HFFc6 (cell line): ENCODE measurements at regions not wholly inside any gene's neighbourhood (a gene's known extent, or its start where the extent isn't known, plus 50 kb on each side); places are given as distances from the start of the nearest gene placed in this dataset.

Source experiments
- DNase-seq: peaks from one replicate; pipeline ENCODE4 v3.0.0-alpha.2; 2018
- H3K27ac Mint-ChIP-seq: 2 replicates; pipeline ENCODE4 v1.8.0; 2020; ENCODE audit warnings: mild to moderate bottlenecking, mixed read lengths
- H3K27me3 Mint-ChIP-seq: 2 replicates; pipeline ENCODE4 v1.8.0; 2021; ENCODE audit warnings: mild to moderate bottlenecking, moderate library complexity, mixed read lengths; ENCODE audit not compliant: insufficient read depth
- H3K36me3 Mint-ChIP-seq: 2 replicates; pipeline ENCODE4 v1.8.0; 2021; ENCODE audit warnings: low read depth, mixed read lengths
- H3K4me1 Mint-ChIP-seq: 2 replicates; pipeline ENCODE4 v1.8.0; 2020; ENCODE audit warnings: low read depth, mixed read lengths
- H3K4me3 Mint-ChIP-seq: 2 replicates; pipeline ENCODE4 v1.8.0; 2020; ENCODE audit warnings: mild to moderate bottlenecking, moderate library complexity, mixed read lengths
- H3K9me3 Mint-ChIP-seq: 2 replicates; pipeline ENCODE4 v1.8.0; 2020; ENCODE audit warnings: mild to moderate bottlenecking, mixed read lengths
- CTCF ChIP-seq: fragments of 200-600 bp; sonication (generic); IDR thresholded peaks from 2 replicates; pipeline ENCODE4 v1.5.0; 2021; ENCODE audit warnings: antibody characterized with exemption, mild to moderate bottlenecking

- Mint-ChIP-seq H3K4me1 (peaks cover 57% of the 10 kb centered on the region), H3K27me3 (peaks cover 3% of the 10 kb centered on the region; the same call in 1 of the 2 replicates), H3K36me3 (peaks cover 36% of the 10 kb centered on the region), H3K27ac (no peak overlapping the region), H3K9me3 (no peaks in the 10 kb centered on the region), H3K4me3 (no peak overlapping the region)
- no peak for DNase-seq
- no peak for TF ChIP-seq CTCF
Observed at GRCh38 chr2:216296856-216297255, 75.4 kb downstream of the MARCHF4 start.

- DNase-seq = no peak
- no peak for TF ChIP-seq CTCF
- H3K4me1 Mint-ChIP-seq = peaks cover 31% of the 10 kb centered on the region
- H3K36me3 Mint-ChIP-seq = peaks cover 25% of the 10 kb centered on the region
- H3K9me3 Mint-ChIP-seq = no peaks in the 10 kb centered on the region
- H3K4me3 Mint-ChIP-seq = no peak overlapping the region
- H3K27ac Mint-ChIP-seq = no peak overlapping the region
- H3K27me3 Mint-ChIP-seq = no peaks in the 10 kb centered on the region; the same call in 1 of the 2 replicates
Observed at GRCh38 chr2:216294305-216294704, 78.0 kb downstream of the MARCHF4 start.

- Mint-ChIP-seq H3K4me3 (no peak overlapping the region), H3K36me3 (peaks cover 25% of the 10 kb centered on the region), H3K9me3 (no peaks in the 10 kb centered on the region), H3K27me3 (no peaks in the 10 kb centered on the region; the same call in 1 of the 2 replicates), H3K27ac (no peak overlapping the region), H3K4me1 (peaks cover 27% of the 10 kb centered on the region)
- no peak for DNase-seq
- TF ChIP-seq CTCF = no peak
Observed at GRCh38 chr2:216293883-216294282, 78.4 kb downstream of the MARCHF4 start.

GRCh38 chr2:216292886-216293301 lies 79.4 kb downstream of the MARCHF4 start:
- no peak overlapping the region for H3K4me3 Mint-ChIP-seq
- no peak overlapping the region; the same call in 1 of the 2 replicates for H3K27ac Mint-ChIP-seq
- no peak for DNase-seq
- peaks cover 26% of the 10 kb centered on the region for H3K4me1 Mint-ChIP-seq
- no peaks in the 10 kb centered on the region for H3K9me3 Mint-ChIP-seq
- no peak for TF ChIP-seq CTCF
- peaks cover 16% of the 10 kb centered on the region for H3K36me3 Mint-ChIP-seq
- H3K27me3 Mint-ChIP-seq = no peaks in the 10 kb centered on the region; the same call in 1 of the 2 replicates

GRCh38 chr2:216292475-216292874 lies 79.8 kb downstream of the MARCHF4 start:
- no peak overlapping the region for H3K4me3 Mint-ChIP-seq
- H3K36me3 Mint-ChIP-seq = peaks cover 12% of the 10 kb centered on the region
- no peak for DNase-seq
- no peaks in the 10 kb centered on the region; the same call in 1 of the 2 replicates for H3K27me3 Mint-ChIP-seq
- H3K4me1 Mint-ChIP-seq = peaks cover 26% of the 10 kb centered on the region
- H3K27ac Mint-ChIP-seq = no peak overlapping the region
- TF ChIP-seq CTCF = no peak
- no peaks in the 10 kb centered on the region for H3K9me3 Mint-ChIP-seq

- DNase-seq = no peak
- H3K4me3 Mint-ChIP-seq = no peak overlapping the region
- no peaks in the 10 kb centered on the region for H3K9me3 Mint-ChIP-seq
- H3K36me3 Mint-ChIP-seq = peaks cover 15% of the 10 kb centered on the region; the same call in 1 of the 2 replicates
- H3K27me3 Mint-ChIP-seq = no peaks in the 10 kb centered on the region
- H3K4me1 Mint-ChIP-seq = peaks cover 39% of the 10 kb centered on the region
- H3K27ac Mint-ChIP-seq = no peak overlapping the region
- no peak for TF ChIP-seq CTCF
Observed at GRCh38 chr2:216289470-216289869, 82.8 kb downstream of the MARCHF4 start.
